SK-N-SH (cell line): ENCODE measurements at regions not wholly inside any gene's neighbourhood (a gene's known extent, or its start where the extent isn't known, plus 50 kb on each side); places are given as distances from the start of the nearest gene placed in this dataset.
A peak's percentile ranks its signal among the peaks of the same experiment; 100 is the strongest.

Experiments
- CTCF ChIA-PET: fragments of 300-600, 350-600 bp; formaldehyde crosslinking; extraction: SDS; loops from one replicate; lab custom pipeline; 2021; lab: Yijun Ruan, JAX
- POLR2A ChIA-PET: fragments of 350-600 bp; sonication (Branson Sonifier 250); formaldehyde crosslinking; extraction: SDS; loops from one replicate; lab custom pipeline; 2020; ENCODE audit warnings: antibody characterized with exemption, inconsistent platforms; lab: Yijun Ruan, JAX
- DNase-seq: peaks from one replicate; pipeline ENCODE4 v3.0.0; 2012
- H2AFZ ChIP-seq: fragments of 200-600 bp; sonication (generic); 2 replicates; pipeline ENCODE4 v1.8.1; 2016; ENCODE audit warnings: antibody characterized with exemption, mild to moderate bottlenecking, low read depth
- H3F3A ChIP-seq: fragments of 200-600 bp; sonication (generic); replicated peaks from 2 replicates; pipeline ENCODE3; 2016; ENCODE audit warnings: antibody characterized with exemption, mild to moderate bottlenecking; ENCODE audit not compliant: insufficient read depth
- H3K27ac ChIP-seq, 2 experiments: fragments of 200-500 bp in 1 of 2; fragments of 200-600 bp in 1 of 2; sonication (Bioruptor generic) in 1 of 2; sonication (generic), shearing (Covaris generic) in 1 of 2; 2 replicates each; pipeline versions ENCODE4 v1.5.1 to v1.6.1; 2014 to 2016; ENCODE audit warnings: low read depth in 2 of 2, inconsistent platforms in 1 of 2, low read length in 1 of 2, mild to moderate bottlenecking in 1 of 2, mixed read lengths in 1 of 2
- H3K27me3 ChIP-seq: fragments of 200-600 bp; sonication (generic), shearing (Covaris generic); 2 replicates; pipeline ENCODE4 v1.6.1; 2016; ENCODE audit warnings: mixed run types; ENCODE audit not compliant: insufficient read depth
- H3K36me3 ChIP-seq, 2 experiments: fragments of 200-500 bp in 1 of 2; fragments of 200-600 bp in 1 of 2; sonication (Bioruptor generic) in 1 of 2; sonication (generic) in 1 of 2; replicated peaks in 1 of 2; 2 replicates each; pipeline versions ENCODE3 to v1.5.1; 2014 to 2016; ENCODE audit warnings: low read length in 1 of 2, mild to moderate bottlenecking in 1 of 2; ENCODE audit not compliant: insufficient read depth in 2 of 2, control insufficient read depth in 1 of 2
- H3K4me1 ChIP-seq, 2 experiments: fragments of 200-500 bp in 1 of 2; fragments of 200-600 bp in 1 of 2; sonication (Bioruptor generic) in 1 of 2; sonication (generic), shearing (Covaris generic) in 1 of 2; 2 replicates each; pipeline versions ENCODE4 v1.5.1 to v1.6.1; 2014 to 2016; ENCODE audit warnings: low read depth in 1 of 2, low read length in 1 of 2, mixed run types in 1 of 2; ENCODE audit not compliant: insufficient read depth in 2 of 2, control insufficient read depth in 1 of 2
- H3K4me2 ChIP-seq: fragments of 200-600 bp; sonication (generic), shearing (Covaris generic); 2 replicates; pipeline ENCODE4 v1.6.1; 2017; ENCODE audit warnings: mixed run types
- H3K4me3 ChIP-seq, 2 experiments: fragments of 200-500 bp in 1 of 2; fragments of 200-600 bp in 1 of 2; sonication (Bioruptor generic) in 1 of 2; sonication (generic), shearing (Covaris generic) in 1 of 2; 2 replicates each; pipeline versions ENCODE4 v1.5.1 to v1.8.1; 2014 to 2016; ENCODE audit warnings: low read depth in 2 of 2, inconsistent platforms in 1 of 2, low read length in 1 of 2, mild to moderate bottlenecking in 1 of 2, mixed read lengths in 1 of 2, moderate library complexity in 1 of 2
- H3K79me2 ChIP-seq: fragments of 200-600 bp; sonication (generic); 2 replicates; pipeline ENCODE4 v1.8.1; 2017; ENCODE audit warnings: mild to moderate bottlenecking; ENCODE audit not compliant: insufficient read depth
- H3K9ac ChIP-seq: fragments of 200-600 bp; sonication (generic); 2 replicates; pipeline ENCODE4 v1.6.1; 2017; ENCODE audit warnings: mixed run types
- H3K9me2 ChIP-seq: fragments of 200-600 bp; sonication (generic); 2 replicates; pipeline ENCODE4 v1.6.1; 2017; ENCODE audit warnings: mixed run types
- H3K9me3 ChIP-seq: fragments of 200-600 bp; sonication (generic); 2 replicates; pipeline ENCODE4 v1.6.1; 2017; ENCODE audit warnings: mixed run types, mild to moderate bottlenecking, moderate library complexity
- H4K20me1 ChIP-seq: fragments of 200-600 bp; sonication (generic); 2 replicates; pipeline ENCODE4 v1.6.1; 2017; ENCODE audit warnings: mild to moderate bottlenecking, mixed run types; ENCODE audit not compliant: insufficient read depth
- CHD2 ChIP-seq: fragments of 150-350 bp; IDR thresholded peaks from 2 replicates; pipeline ENCODE4 v1.6.1; 2018; ENCODE audit warnings: low read length; ENCODE audit not compliant: partially characterized antibody
- EP300 ChIP-seq, 2 experiments: IDR thresholded peaks; 2 replicates each; pipeline versions ENCODE4 v1.4.0 to v1.6.1; 2012; ENCODE audit warnings: borderline replicate concordance in 1 of 2, low read depth in 1 of 2, low read length in 1 of 2
- EZH2phosphoT487 ChIP-seq: fragments of 200-600 bp; sonication (generic); IDR thresholded peaks from 2 replicates; pipeline ENCODE4 v1.6.1; 2017; ENCODE audit warnings: low read depth, mixed run types, mild to moderate bottlenecking, antibody characterized with exemption, moderate library complexity, borderline replicate concordance
- FOSL2 ChIP-seq: IDR thresholded peaks from 2 replicates; pipeline ENCODE4 v1.4.0; 2012; ENCODE audit warnings: low read depth, mild to moderate bottlenecking, moderate library complexity, borderline replicate concordance
- FOXM1 ChIP-seq: IDR thresholded peaks from 2 replicates; pipeline ENCODE4 v1.4.0; 2012; ENCODE audit warnings: low read depth, mild to moderate bottlenecking
- GABPA ChIP-seq: IDR thresholded peaks from 2 replicates; pipeline ENCODE4 v1.4.0; 2012; ENCODE audit warnings: low read depth, mild to moderate bottlenecking
- JUND ChIP-seq: IDR thresholded peaks from 2 replicates; pipeline ENCODE4 v1.4.0; 2012
- MAX ChIP-seq: IDR thresholded peaks from 2 replicates; pipeline ENCODE4 v1.4.0; 2012; ENCODE audit warnings: low read depth
- MEF2A ChIP-seq: IDR thresholded peaks from 2 replicates; pipeline ENCODE4 v1.4.0; 2012; ENCODE audit warnings: low read depth, borderline replicate concordance
- NFIC ChIP-seq: IDR thresholded peaks from 2 replicates; pipeline ENCODE4 v1.4.0; 2012; ENCODE audit warnings: borderline replicate concordance
- NRF1 ChIP-seq: IDR thresholded peaks from 2 replicates; pipeline ENCODE4 v1.6.1; 2012; ENCODE audit warnings: low read depth, mild to moderate bottlenecking, low read length
- POLR2AphosphoS5 ChIP-seq: IDR thresholded peaks from 2 replicates; pipeline ENCODE4 v1.6.1; 2012; ENCODE audit warnings: low read depth, low read length
- RAD21 ChIP-seq: IDR thresholded peaks from 2 replicates; pipeline ENCODE4 v1.6.1; 2012; ENCODE audit warnings: mild to moderate bottlenecking, low read length
- REST ChIP-seq: IDR thresholded peaks from 2 replicates; pipeline ENCODE4 v1.6.1; 2012; ENCODE audit warnings: mild to moderate bottlenecking, low read depth, low read length, moderate library complexity
- RFX5 ChIP-seq: IDR thresholded peaks from 2 replicates; pipeline ENCODE4 v1.6.1; 2012; ENCODE audit warnings: mild to moderate bottlenecking, improper control_type of control experiment, low read length
- RXRA ChIP-seq: IDR thresholded peaks from 2 replicates; pipeline ENCODE4 v1.4.0; 2012; ENCODE audit warnings: low read depth, mild to moderate bottlenecking, borderline replicate concordance
- SIN3A ChIP-seq: IDR thresholded peaks from 2 replicates; pipeline ENCODE4 v1.6.1; 2012; ENCODE audit warnings: low read depth, mild to moderate bottlenecking, low read length, moderate library complexity, borderline replicate concordance
- TCF12 ChIP-seq: IDR thresholded peaks from 2 replicates; pipeline ENCODE4 v1.4.0; 2012
- USF1 ChIP-seq: IDR thresholded peaks from 2 replicates; pipeline ENCODE4 v1.4.0; 2012; ENCODE audit warnings: low read depth, borderline replicate concordance
- ZBTB33 ChIP-seq: IDR thresholded peaks from 2 replicates; pipeline ENCODE4 v1.4.0; 2012; ENCODE audit warnings: low read depth, borderline replicate concordance
- WGBS: methylation state at CpG from one replicate; pipeline ENCODE4 v1.1.6; 2017; ENCODE audit warnings: low lambda C conversion rate; 5-methylcytosine and 5-hydroxymethylcytosine counted together
- TF ChIP-seq, protein P1 (sequence below): fragments of 150-350 bp; IDR thresholded peaks from 2 replicates; pipeline ENCODE4 v1.6.1; 2016; ENCODE audit warnings: mild to moderate bottlenecking, low read depth, low read length
- TF ChIP-seq, protein P2 (sequence below): IDR thresholded peaks from 2 replicates; pipeline ENCODE4; 2012
- TF ChIP-seq, protein P3 (sequence below): fragments of 150-350 bp; IDR thresholded peaks from 2 replicates; pipeline ENCODE4 v1.6.1; 2017; ENCODE audit warnings: antibody characterized with exemption, low read length, low read depth, borderline replicate concordance

- TF ChIP-seq ZBTB33, result no peak
Measured at GRCh38 chr1:78415165-78415564, 75.6 kb upstream of the PTGFR start (continued).

- ChIA-PET CTCF (interaction anchor here (1.2 kb wide), 1 partner anchor 86 kb away, joined by 3 read pairs; no protein-coding TSS in a partner anchor), POLR2A (no interaction called here)
- Histone ChIP-seq H3K27ac (peak overlapping the region in 1 of 2 experiments; percentile 68; a peak in 2 of 4 replicates), H3K4me3 (peak overlapping the region; percentile 9 to 17; a peak in 2 of 4 replicates), H3F3A (peaks cover 3% of the 10 kb centered on the region), H2AFZ (peak overlapping the region; percentile 82; the same call in 1 of the 2 replicates), H3K27me3 (no peaks in the 10 kb centered on the region), H3K4me1 (peaks cover 5 to 17% of the 10 kb centered on the region in 2 experiments; a peak in 3 of 4 replicates), H3K36me3 (no peaks in the 10 kb centered on the region), H3K79me2 (no peaks in the 10 kb centered on the region), H3K9ac (no peak overlapping the region; the same call in 1 of the 2 replicates), H3K9me2 (no peaks in the 10 kb centered on the region), H3K9me3 (no peaks in the 10 kb centered on the region), H4K20me1 (no peaks in the 10 kb centered on the region), H3K4me2 (peak overlapping the region; percentile 39; the same call in 1 of the 2 replicates)
- DNase-seq, result no peak
- WGBS, result 16% methylated on average over 3 of the region's 3 CpGs
- TF ChIP-seq MAX, result no peak
- no peak for TF ChIP-seq RAD21
- TF ChIP-seq JUND, result no peak
- no peak for TF ChIP-seq FOXM1
- TF ChIP-seq CHD2, result no peak
- no peak for TF ChIP-seq SIN3A
- TF ChIP-seq USF1, result no peak
- TF ChIP-seq, protein P1, sequence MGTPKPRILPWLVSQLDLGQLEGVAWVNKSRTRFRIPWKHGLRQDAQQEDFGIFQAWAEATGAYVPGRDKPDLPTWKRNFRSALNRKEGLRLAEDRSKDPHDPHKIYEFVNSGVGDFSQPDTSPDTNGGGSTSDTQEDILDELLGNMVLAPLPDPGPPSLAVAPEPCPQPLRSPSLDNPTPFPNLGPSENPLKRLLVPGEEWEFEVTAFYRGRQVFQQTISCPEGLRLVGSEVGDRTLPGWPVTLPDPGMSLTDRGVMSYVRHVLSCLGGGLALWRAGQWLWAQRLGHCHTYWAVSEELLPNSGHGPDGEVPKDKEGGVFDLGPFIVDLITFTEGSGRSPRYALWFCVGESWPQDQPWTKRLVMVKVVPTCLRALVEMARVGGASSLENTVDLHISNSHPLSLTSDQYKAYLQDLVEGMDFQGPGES, result no peak
- peak in 1 of 2 experiments; percentile 72; a peak in 2 of 4 replicates for TF ChIP-seq EP300 (IDR thresholded peaks at IDR 0.05; ENCODE audit: borderline replicate concordance in 1 of 2, low read depth in 1 of 2, low read length in 1 of 2)
- TF ChIP-seq REST, result no peak
- no peak for TF ChIP-seq RFX5
- TF ChIP-seq, protein P2, sequence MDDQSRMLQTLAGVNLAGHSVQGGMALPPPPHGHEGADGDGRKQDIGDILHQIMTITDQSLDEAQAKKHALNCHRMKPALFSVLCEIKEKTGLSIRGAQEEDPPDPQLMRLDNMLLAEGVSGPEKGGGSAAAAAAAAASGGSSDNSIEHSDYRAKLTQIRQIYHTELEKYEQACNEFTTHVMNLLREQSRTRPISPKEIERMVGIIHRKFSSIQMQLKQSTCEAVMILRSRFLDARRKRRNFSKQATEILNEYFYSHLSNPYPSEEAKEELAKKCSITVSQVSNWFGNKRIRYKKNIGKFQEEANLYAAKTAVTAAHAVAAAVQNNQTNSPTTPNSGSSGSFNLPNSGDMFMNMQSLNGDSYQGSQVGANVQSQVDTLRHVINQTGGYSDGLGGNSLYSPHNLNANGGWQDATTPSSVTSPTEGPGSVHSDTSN, result peak; percentile 61
- TF ChIP-seq, protein P3, sequence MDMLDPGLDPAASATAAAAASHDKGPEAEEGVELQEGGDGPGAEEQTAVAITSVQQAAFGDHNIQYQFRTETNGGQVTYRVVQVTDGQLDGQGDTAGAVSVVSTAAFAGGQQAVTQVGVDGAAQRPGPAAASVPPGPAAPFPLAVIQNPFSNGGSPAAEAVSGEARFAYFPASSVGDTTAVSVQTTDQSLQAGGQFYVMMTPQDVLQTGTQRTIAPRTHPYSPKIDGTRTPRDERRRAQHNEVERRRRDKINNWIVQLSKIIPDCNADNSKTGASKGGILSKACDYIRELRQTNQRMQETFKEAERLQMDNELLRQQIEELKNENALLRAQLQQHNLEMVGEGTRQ, result no peak
- TF ChIP-seq NRF1, result no peak
- no peak for TF ChIP-seq EZH2phosphoT487
- TF ChIP-seq TCF12, result peak; percentile 73
- no peak for TF ChIP-seq MEF2A
- TF ChIP-seq POLR2AphosphoS5, result 0 out of 2 replicates have a peak, but pooled peaks have one; percentile 13
- no peak for TF ChIP-seq GABPA
- no peak for TF ChIP-seq NFIC
- no peak for TF ChIP-seq FOSL2
- no peak for TF ChIP-seq RXRA
Measured at GRCh38 chr1:78419309-78419708, 71.5 kb upstream of the PTGFR start.
